ENCODE measurements at regions not wholly inside any gene's neighbourhood (a gene's known extent, or its start where the extent isn't known, plus 50 kb on each side); places are given as distances from the start of the nearest gene placed in this dataset.
"Not testable (repeated sequence)": the region's sequence is repeated elsewhere in the genome, so short reads cannot be mapped to it uniquely, and the experiment has no call there.

GRCh38 chr13:18643644-18644172 is 537.9 kb downstream of the TUBA3C start:
- H3K4me1 ChIP-seq (ENCODE audit: control insufficient read depth, insufficient read depth, low read length); CTCF ChIA-PET; in situ Hi-C loops (cut with HindIII; ENCODE audit: low pct_unique_long_range_greater_than_20kb, low sequenced_read_pairs); H3K27ac ChIP-seq (ENCODE audit: low read length); H3K9me3 ChIP-seq (ENCODE audit: control insufficient read depth, insufficient read depth, low read depth, low read length); H3K27me3 ChIP-seq (ENCODE audit: control insufficient read depth, insufficient read depth, low read length); BruUV-seq (replicated peaks); H3K4me3 ChIP-seq (ENCODE audit: low read depth in 2 of 2, low read length in 2 of 2); POLR2A ChIA-PET; intact Hi-C loops (cut with micrococcal nuclease; ENCODE audit: unreplicated experiment); DNase-seq (ENCODE audit: low read depth, low spot score); ATAC-seq; H3K36me3 ChIP-seq (ENCODE audit: control insufficient read depth, insufficient read depth, low read length): not testable (repeated sequence)
- TF ChIP-seq, protein P1, sequence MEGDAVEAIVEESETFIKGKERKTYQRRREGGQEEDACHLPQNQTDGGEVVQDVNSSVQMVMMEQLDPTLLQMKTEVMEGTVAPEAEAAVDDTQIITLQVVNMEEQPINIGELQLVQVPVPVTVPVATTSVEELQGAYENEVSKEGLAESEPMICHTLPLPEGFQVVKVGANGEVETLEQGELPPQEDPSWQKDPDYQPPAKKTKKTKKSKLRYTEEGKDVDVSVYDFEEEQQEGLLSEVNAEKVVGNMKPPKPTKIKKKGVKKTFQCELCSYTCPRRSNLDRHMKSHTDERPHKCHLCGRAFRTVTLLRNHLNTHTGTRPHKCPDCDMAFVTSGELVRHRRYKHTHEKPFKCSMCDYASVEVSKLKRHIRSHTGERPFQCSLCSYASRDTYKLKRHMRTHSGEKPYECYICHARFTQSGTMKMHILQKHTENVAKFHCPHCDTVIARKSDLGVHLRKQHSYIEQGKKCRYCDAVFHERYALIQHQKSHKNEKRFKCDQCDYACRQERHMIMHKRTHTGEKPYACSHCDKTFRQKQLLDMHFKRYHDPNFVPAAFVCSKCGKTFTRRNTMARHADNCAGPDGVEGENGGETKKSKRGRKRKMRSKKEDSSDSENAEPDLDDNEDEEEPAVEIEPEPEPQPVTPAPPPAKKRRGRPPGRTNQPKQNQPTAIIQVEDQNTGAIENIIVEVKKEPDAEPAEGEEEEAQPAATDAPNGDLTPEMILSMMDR (IDR thresholded peaks at IDR 0.05): peak; percentile 36

DNA sequence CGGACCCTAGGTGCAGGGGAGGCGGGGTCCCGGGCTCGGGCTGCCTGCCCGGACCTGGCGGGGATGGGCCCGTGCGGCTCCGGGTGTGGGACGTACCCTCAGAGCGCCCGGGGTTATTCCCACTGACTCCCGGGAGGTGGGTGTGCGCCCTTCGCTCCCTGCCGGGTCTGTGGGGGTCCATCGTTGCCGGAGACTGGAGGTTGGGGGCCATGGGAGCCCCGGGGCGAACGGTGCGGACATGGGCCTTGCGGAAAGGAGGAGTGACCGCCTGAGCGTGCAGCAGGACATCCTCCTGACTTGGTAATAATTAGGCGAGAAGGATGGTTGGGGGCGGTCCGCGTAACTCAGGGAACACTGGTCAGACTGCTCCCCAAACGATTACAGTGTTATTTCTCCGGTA is 552.7 kb downstream of the TUBA3C start:
- POLR2A ChIA-PET; H3K27ac ChIP-seq (ENCODE audit: low read length); H3K9me3 ChIP-seq (ENCODE audit: control insufficient read depth, insufficient read depth, low read depth, low read length); H3K36me3 ChIP-seq (ENCODE audit: control insufficient read depth, insufficient read depth, low read length); ATAC-seq; H3K4me3 ChIP-seq (ENCODE audit: low read depth in 2 of 2, low read length in 2 of 2); H3K4me1 ChIP-seq (ENCODE audit: control insufficient read depth, insufficient read depth, low read length); DNase-seq (ENCODE audit: low read depth, low spot score); BruUV-seq (replicated peaks); H3K27me3 ChIP-seq (ENCODE audit: control insufficient read depth, insufficient read depth, low read length); CTCF ChIA-PET; in situ Hi-C loops (cut with HindIII; ENCODE audit: low pct_unique_long_range_greater_than_20kb, low sequenced_read_pairs); intact Hi-C loops (cut with micrococcal nuclease; ENCODE audit: unreplicated experiment): not testable (repeated sequence)

DNA sequence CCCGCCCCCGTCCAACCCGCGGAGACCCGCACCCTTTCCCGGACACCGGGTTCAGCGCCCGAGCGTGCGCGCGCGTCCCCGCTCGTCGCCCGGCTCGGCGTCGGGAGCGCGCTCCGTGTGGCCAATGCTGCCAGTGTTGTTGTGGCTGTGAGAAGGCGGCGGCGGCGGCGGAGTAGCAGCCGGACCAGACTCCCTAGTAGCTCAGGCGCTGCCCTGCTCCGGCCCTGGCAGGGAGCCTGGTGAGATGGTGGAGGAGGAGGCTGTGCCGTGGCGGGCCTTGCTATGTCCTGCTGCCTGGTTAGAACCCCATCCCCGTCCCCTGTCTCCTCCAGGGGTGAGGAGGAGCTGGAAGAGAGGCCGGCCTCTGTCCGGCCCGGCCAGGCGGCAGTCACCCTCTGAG is 553.2 kb downstream of the TUBA3C start:
- DNase-seq (ENCODE audit: low read depth, low spot score) (no peak), ATAC-seq (no peak)
- CTCF ChIA-PET: no interaction called here
- TF ChIP-seq, protein P1 (IDR thresholded peaks at IDR 0.05): no peak
- TF ChIP-seq SIN3A (IDR thresholded peaks at IDR 0.05; ENCODE audit: borderline replicate concordance, insufficient read depth, low read depth, low read length): no peak
- TF ChIP-seq POLR2AphosphoS5 (IDR thresholded peaks at IDR 0.05; ENCODE audit: low read depth, low read length): no peak
- H3K27me3 ChIP-seq (ENCODE audit: control insufficient read depth, insufficient read depth, low read length): no peaks in the 10 kb centered on the region
- in situ Hi-C loops (cut with HindIII; ENCODE audit: low pct_unique_long_range_greater_than_20kb, low sequenced_read_pairs): no loop called here
- no peaks in the 10 kb centered on the region for H3K9me3 ChIP-seq (ENCODE audit: control insufficient read depth, insufficient read depth, low read depth, low read length)
- BruUV-seq (replicated peaks): no TSS peak
- POLR2A ChIA-PET: no interaction called here
- no peaks in the 10 kb centered on the region for H3K4me1 ChIP-seq (ENCODE audit: control insufficient read depth, insufficient read depth, low read length)
- intact Hi-C loops (cut with micrococcal nuclease; ENCODE audit: unreplicated experiment): no loop called here
- no peak overlapping the region; a peak in 1 of 4 replicates for H3K4me3 ChIP-seq (ENCODE audit: low read depth in 2 of 2, low read length in 2 of 2)
- H3K36me3 ChIP-seq (ENCODE audit: control insufficient read depth, insufficient read depth, low read length): no peaks in the 10 kb centered on the region
- no peak overlapping the region for H3K27ac ChIP-seq (ENCODE audit: low read length)

DNA sequence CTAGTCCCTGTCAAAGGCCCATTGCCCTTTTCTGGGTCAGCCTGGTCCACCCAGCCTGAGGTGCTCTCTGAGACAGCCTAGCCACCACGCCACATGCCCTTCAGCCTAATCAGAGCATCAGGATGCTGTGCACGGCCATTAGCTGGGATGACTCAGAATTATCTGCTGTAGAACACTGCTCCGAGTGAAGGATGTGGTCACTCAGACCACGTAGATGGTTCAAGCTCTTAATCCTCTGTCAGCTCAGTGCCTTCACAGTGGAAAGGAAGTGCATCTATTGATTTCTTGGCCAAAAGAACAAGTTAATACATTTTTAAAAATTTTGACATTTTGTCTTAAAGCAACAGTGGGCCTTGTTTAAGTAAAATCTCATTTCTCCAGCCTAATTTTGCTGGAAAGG is 557.6 kb downstream of the TUBA3C start:
- H3K27ac ChIP-seq (ENCODE audit: low read length); H3K4me3 ChIP-seq (ENCODE audit: low read depth in 2 of 2, low read length in 2 of 2); H3K27me3 ChIP-seq (ENCODE audit: control insufficient read depth, insufficient read depth, low read length); CTCF ChIA-PET; DNase-seq (ENCODE audit: low read depth, low spot score); H3K9me3 ChIP-seq (ENCODE audit: control insufficient read depth, insufficient read depth, low read depth, low read length); BruUV-seq (replicated peaks); ATAC-seq; H3K4me1 ChIP-seq (ENCODE audit: control insufficient read depth, insufficient read depth, low read length); in situ Hi-C loops (cut with HindIII; ENCODE audit: low pct_unique_long_range_greater_than_20kb, low sequenced_read_pairs); intact Hi-C loops (cut with micrococcal nuclease; ENCODE audit: unreplicated experiment); H3K36me3 ChIP-seq (ENCODE audit: control insufficient read depth, insufficient read depth, low read length); POLR2A ChIA-PET: not testable (repeated sequence)

DNA sequence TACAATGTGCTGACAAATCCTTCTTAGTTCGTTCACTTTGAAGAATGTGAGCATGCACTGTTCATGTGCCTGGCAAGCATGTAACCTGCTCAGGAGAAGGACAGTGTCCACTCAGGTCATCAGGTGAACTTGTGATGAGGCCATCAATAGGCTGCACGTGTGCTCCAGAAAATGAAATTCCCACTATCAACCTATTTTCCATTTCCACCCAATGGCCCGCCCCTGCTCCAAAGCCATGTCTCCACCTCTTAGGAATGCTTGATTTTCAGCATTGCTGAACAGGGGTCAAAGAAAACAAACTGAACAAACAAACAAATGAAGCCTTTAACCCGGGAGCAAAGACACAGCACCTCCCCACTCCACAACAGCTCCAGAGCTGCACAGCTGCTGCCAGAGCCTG is 563.2 kb downstream of the TUBA3C start:
- not testable (repeated sequence) for BruUV-seq (replicated peaks)

DNA sequence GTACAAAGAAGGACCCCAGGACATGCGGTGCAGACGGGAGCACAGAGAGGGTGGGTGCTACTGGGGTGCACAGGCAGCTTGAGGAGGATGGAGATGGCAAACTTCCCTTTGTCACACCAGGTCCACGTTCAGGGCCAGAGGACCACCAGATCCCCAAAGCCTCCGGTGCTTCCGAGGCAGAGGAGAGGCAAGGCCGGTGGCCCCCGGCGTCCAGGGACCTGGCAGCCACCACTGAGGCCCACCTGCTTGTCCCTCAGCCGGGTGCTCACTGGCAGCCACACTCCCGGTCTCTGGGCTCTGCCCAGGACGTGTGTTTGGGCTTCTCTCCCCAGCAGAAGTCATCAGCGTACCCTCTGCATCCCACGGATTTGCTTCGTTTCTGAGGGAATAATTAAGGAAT is 571.1 kb downstream of the TUBA3C start:
- intact Hi-C loops (cut with micrococcal nuclease; ENCODE audit: unreplicated experiment); H3K36me3 ChIP-seq (ENCODE audit: control insufficient read depth, insufficient read depth, low read length); ATAC-seq; POLR2A ChIA-PET; H3K27me3 ChIP-seq (ENCODE audit: control insufficient read depth, insufficient read depth, low read length); H3K4me3 ChIP-seq (ENCODE audit: low read depth in 2 of 2, low read length in 2 of 2); BruUV-seq (replicated peaks); H3K27ac ChIP-seq (ENCODE audit: low read length); in situ Hi-C loops (cut with HindIII; ENCODE audit: low pct_unique_long_range_greater_than_20kb, low sequenced_read_pairs); DNase-seq (ENCODE audit: low read depth, low spot score); H3K4me1 ChIP-seq (ENCODE audit: control insufficient read depth, insufficient read depth, low read length); H3K9me3 ChIP-seq (ENCODE audit: control insufficient read depth, insufficient read depth, low read depth, low read length); CTCF ChIA-PET: not testable (repeated sequence)

More for the DNA sequence above, 563.2 kb downstream of the TUBA3C start:
- intact Hi-C loops (cut with micrococcal nuclease; ENCODE audit: unreplicated experiment); H3K27ac ChIP-seq (ENCODE audit: low read length); DNase-seq (ENCODE audit: low read depth, low spot score); ATAC-seq; in situ Hi-C loops (cut with HindIII; ENCODE audit: low pct_unique_long_range_greater_than_20kb, low sequenced_read_pairs); H3K9me3 ChIP-seq (ENCODE audit: control insufficient read depth, insufficient read depth, low read depth, low read length); H3K4me3 ChIP-seq (ENCODE audit: low read depth in 2 of 2, low read length in 2 of 2); POLR2A ChIA-PET; H3K27me3 ChIP-seq (ENCODE audit: control insufficient read depth, insufficient read depth, low read length); H3K4me1 ChIP-seq (ENCODE audit: control insufficient read depth, insufficient read depth, low read length); H3K36me3 ChIP-seq (ENCODE audit: control insufficient read depth, insufficient read depth, low read length); CTCF ChIA-PET: not testable (repeated sequence)
